GM19238 (cell line): ENCODE measurements at regions not wholly inside any gene's neighbourhood (a gene's known extent, or its start where the extent isn't known, plus 50 kb on each side); places are given as distances from the start of the nearest gene placed in this dataset.

Experiments
- DNase-seq: peaks from one replicate; pipeline ENCODE4 v3.0.0; 2011; ENCODE audit warnings: low spot score; ENCODE audit not compliant: insufficient read length

GRCh38 chr6:14031516-14031915 lies 86.1 kb upstream of the CD83 start:
- DNase-seq: no peak

GRCh38 chr6:14035071-14035847 lies 82.3 kb upstream of the CD83 start:
- DNase-seq: no peak

GRCh38 chr6:14035874-14036273 lies 81.7 kb upstream of the CD83 start:
- no peak for DNase-seq

GRCh38 chr6:14036911-14037310 lies 80.7 kb upstream of the CD83 start:
- DNase-seq: no peak

- DNase-seq: no peak
Observed at GRCh38 chr6:14037402-14038277, 79.9 kb upstream of the CD83 start.

GRCh38 chr6:14038467-14039437 lies 78.8 kb upstream of the CD83 start:
- DNase-seq: no peak

GRCh38 chr6:14040042-14040441 lies 77.5 kb upstream of the CD83 start:
- DNase-seq: no peak

- peak; percentile 42 for DNase-seq
Observed at GRCh38 chr6:14046476-14047068, 71.0 kb upstream of the CD83 start.

- no peak for DNase-seq
Observed at GRCh38 chr6:14047151-14047740, 70.3 kb upstream of the CD83 start.

- DNase-seq: no peak
Observed at GRCh38 chr6:14048837-14049236, 68.7 kb upstream of the CD83 start.

GRCh38 chr6:14051355-14051754 lies 66.2 kb upstream of the CD83 start:
- DNase-seq: no peak

GRCh38 chr6:14053811-14054210 lies 63.8 kb upstream of the CD83 start:
- DNase-seq: no peak

- no peak for DNase-seq
Observed at GRCh38 chr6:14055541-14055940, 62.0 kb upstream of the CD83 start.

GRCh38 chr6:14058029-14058695 lies 59.4 kb upstream of the CD83 start:
- DNase-seq: no peak

GRCh38 chr6:14058735-14059134 lies 58.8 kb upstream of the CD83 start:
- no peak for DNase-seq

GRCh38 chr6:14059791-14060436 lies 57.7 kb upstream of the CD83 start:
- no peak for DNase-seq

GRCh38 chr6:14060971-14061370 lies 56.6 kb upstream of the CD83 start:
- no peak for DNase-seq

GRCh38 chr6:14061643-14062042 lies 55.9 kb upstream of the CD83 start:
- DNase-seq: no peak

- DNase-seq: no peak
Observed at GRCh38 chr6:14062345-14063029, 55.1 kb upstream of the CD83 start.
